Caco-2 (cell line): ENCODE measurements at regions not wholly inside any gene's neighbourhood (a gene's known extent, or its start where the extent isn't known, plus 50 kb on each side); places are given as distances from the start of the nearest gene placed in this dataset.

ENCODE experiments used
- BruUV-seq: library from RNA; stranded (reverse); fragments of 400-500 nt; replicated peaks from 2 replicates; lab custom pipeline; 2021; lab: Mats Ljungman, UMichigan
- CTCF ChIA-PET: fragments of 300-600 bp; sonication (Branson Sonifier 250); formaldehyde crosslinking; loops from one replicate; lab custom pipeline; 2022; ENCODE audit warnings: antibody characterized with exemption; lab: Charles Lee
- POLR2A ChIA-PET: fragments of 300-600 bp; sonication (Branson Sonifier 250); formaldehyde crosslinking; loops from one replicate; lab custom pipeline; 2022; ENCODE audit warnings: antibody characterized with exemption; lab: Charles Lee
- DNase-seq, 2 experiments: peaks; one replicate each; pipeline versions ENCODE4 v3.0.0 to v3.0.0-alpha.2; 2020 to 2022
- H3K27me3 ChIP-seq: replicated peaks from 2 replicates; pipeline ENCODE4 v1.6.0; 2011; ENCODE audit warnings: low read length; ENCODE audit not compliant: control insufficient read depth, insufficient read depth
- H3K36me3 ChIP-seq: 2 replicates; pipeline ENCODE4 v1.5.1; 2011; ENCODE audit warnings: low read length; ENCODE audit not compliant: control insufficient read depth, insufficient read depth
- H3K4me1 ChIP-seq: fragments of 250-450 bp; sonication (Bioruptor Pico); 2 replicates; pipeline ENCODE4 v1.5.1; 2020; ENCODE audit warnings: mild to moderate bottlenecking
- H3K4me3 ChIP-seq: 2 replicates; pipeline ENCODE4 v1.5.1; 2011; ENCODE audit warnings: low read depth, mild to moderate bottlenecking, control low read depth, low read length
- H3K9me3 ChIP-seq: fragments of 250-450 bp; sonication (Bioruptor Pico); 2 replicates; pipeline ENCODE4 v1.5.1; 2020; ENCODE audit warnings: mild to moderate bottlenecking, moderate library complexity
- H3K27ac Mint-ChIP-seq: one replicate; pipeline ENCODE4 v1.8.0; 2022; ENCODE audit warnings: mixed read lengths; ENCODE audit not compliant: unreplicated experiment
- H3K27me3 Mint-ChIP-seq: one replicate; pipeline ENCODE4 v1.8.0; 2022; ENCODE audit warnings: mixed read lengths; ENCODE audit not compliant: insufficient read depth, unreplicated experiment
- H3K36me3 Mint-ChIP-seq: one replicate; pipeline ENCODE4 v1.8.0; 2022; ENCODE audit warnings: mild to moderate bottlenecking, mixed read lengths; ENCODE audit not compliant: insufficient read depth, unreplicated experiment
- H3K4me1 Mint-ChIP-seq: one replicate; pipeline ENCODE4 v1.8.0; 2022; ENCODE audit warnings: low read depth, mixed read lengths; ENCODE audit not compliant: unreplicated experiment
- H3K4me3 Mint-ChIP-seq: one replicate; pipeline ENCODE4 v1.8.0; 2022; ENCODE audit warnings: mild to moderate bottlenecking, moderate library complexity, mixed read lengths; ENCODE audit not compliant: unreplicated experiment
- H3K9me3 Mint-ChIP-seq: one replicate; pipeline ENCODE4 v1.8.0; 2022; ENCODE audit warnings: mixed read lengths; ENCODE audit not compliant: unreplicated experiment
- intact Hi-C: fragments of 100-400 bp; cut with micrococcal nuclease; formaldehyde crosslinking; loops from one replicate; pipeline ENCODE4 v1.10.0; 2022; ENCODE audit not compliant: unreplicated experiment
- TF ChIP-seq, protein P1 (sequence below), 2 experiments: fragments of 200-600 bp in 1 of 2; IDR thresholded peaks; 1 replicate in 1 of 2; 2 replicates in 1 of 2; pipeline versions ENCODE4 v1.5.1 to v1.8.0; 2011 to 2022; ENCODE audit warnings: antibody characterized with exemption in 1 of 2, control low read depth in 1 of 2, inconsistent platforms in 1 of 2, low read depth in 1 of 2, low read length in 1 of 2, mild to moderate bottlenecking in 1 of 2, moderate library complexity in 1 of 2; ENCODE audit not compliant: insufficient read depth in 1 of 2, severe bottlenecking in 1 of 2, unreplicated experiment in 1 of 2

DNA sequence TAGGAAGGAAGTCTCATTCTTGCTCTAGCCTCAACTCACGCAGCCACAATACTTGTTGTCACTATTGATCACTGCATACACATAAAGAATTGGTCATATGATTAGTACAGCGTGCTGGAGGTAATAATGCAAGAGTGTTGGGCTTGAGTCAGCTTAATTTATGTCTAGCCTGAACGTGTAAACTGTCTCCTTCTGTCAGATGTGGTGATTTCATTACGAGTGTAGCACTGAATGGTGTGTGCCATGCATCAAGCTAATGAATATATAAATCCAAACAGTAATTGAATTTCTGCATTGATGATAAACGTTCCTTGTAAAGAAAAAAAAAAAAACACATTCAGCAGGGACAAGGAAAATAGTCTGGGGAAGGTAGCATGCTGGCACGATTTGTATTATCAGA, 396.2 kb upstream of the RAG2 start:
- Histone ChIP-seq H3K4me1 (no peaks in the 10 kb centered on the region), H3K9me3 (no peaks in the 10 kb centered on the region), H3K36me3 (no peaks in the 10 kb centered on the region), H3K4me3 (no peak overlapping the region), H3K27me3 (no peaks in the 10 kb centered on the region)
- intact Hi-C loops = no loop called here
- TF ChIP-seq, protein P1, sequence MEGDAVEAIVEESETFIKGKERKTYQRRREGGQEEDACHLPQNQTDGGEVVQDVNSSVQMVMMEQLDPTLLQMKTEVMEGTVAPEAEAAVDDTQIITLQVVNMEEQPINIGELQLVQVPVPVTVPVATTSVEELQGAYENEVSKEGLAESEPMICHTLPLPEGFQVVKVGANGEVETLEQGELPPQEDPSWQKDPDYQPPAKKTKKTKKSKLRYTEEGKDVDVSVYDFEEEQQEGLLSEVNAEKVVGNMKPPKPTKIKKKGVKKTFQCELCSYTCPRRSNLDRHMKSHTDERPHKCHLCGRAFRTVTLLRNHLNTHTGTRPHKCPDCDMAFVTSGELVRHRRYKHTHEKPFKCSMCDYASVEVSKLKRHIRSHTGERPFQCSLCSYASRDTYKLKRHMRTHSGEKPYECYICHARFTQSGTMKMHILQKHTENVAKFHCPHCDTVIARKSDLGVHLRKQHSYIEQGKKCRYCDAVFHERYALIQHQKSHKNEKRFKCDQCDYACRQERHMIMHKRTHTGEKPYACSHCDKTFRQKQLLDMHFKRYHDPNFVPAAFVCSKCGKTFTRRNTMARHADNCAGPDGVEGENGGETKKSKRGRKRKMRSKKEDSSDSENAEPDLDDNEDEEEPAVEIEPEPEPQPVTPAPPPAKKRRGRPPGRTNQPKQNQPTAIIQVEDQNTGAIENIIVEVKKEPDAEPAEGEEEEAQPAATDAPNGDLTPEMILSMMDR (IDR thresholded peaks at IDR 0.05; ENCODE audit: insufficient read depth in 1 of 2, low read depth in 1 of 2, low read length in 1 of 2, severe bottlenecking in 1 of 2, unreplicated experiment in 1 of 2) = no peak
- ChIA-PET CTCF (no interaction called here), POLR2A (no interaction called here)
- no peaks in the 10 kb centered on the region for H3K36me3 Mint-ChIP-seq
- no peak overlapping the region for H3K27ac Mint-ChIP-seq
- no peaks in the 10 kb centered on the region for H3K4me1 Mint-ChIP-seq
- peaks cover 8% of the 10 kb centered on the region for H3K27me3 Mint-ChIP-seq
- BruUV-seq = no TSS peak
- DNase-seq = no peak
- no peak overlapping the region for H3K4me3 Mint-ChIP-seq
- no peaks in the 10 kb centered on the region for H3K9me3 Mint-ChIP-seq

DNA sequence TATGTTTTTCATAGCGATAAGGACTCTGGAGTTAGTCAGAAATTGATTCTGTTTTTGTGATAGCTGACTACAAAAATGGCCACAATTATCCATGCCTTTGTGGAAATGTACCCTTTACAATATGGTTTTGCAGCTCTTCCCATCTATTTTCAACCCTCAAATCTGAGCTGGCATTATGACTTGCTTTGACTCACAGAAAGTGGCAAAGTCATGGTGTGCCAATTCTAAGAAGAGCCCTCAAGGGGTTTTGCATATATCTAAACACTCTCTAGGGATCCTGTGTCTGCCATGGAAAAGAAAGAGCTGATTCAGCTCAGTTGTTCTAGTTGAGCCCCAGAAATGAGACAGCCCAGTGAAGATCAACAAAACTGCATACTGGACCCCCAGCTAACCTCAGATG, 390.5 kb upstream of the RAG2 start:
- no TSS peak for BruUV-seq
- H3K27me3 Mint-ChIP-seq = peaks cover 5% of the 10 kb centered on the region
- intact Hi-C loops = no loop called here
- CTCF ChIA-PET = no interaction called here
- H3K9me3 Mint-ChIP-seq = peaks cover 18% of the 10 kb centered on the region
- Histone ChIP-seq H3K36me3 (no peaks in the 10 kb centered on the region), H3K4me1 (no peaks in the 10 kb centered on the region), H3K4me3 (no peak overlapping the region), H3K9me3 (no peaks in the 10 kb centered on the region), H3K27me3 (no peaks in the 10 kb centered on the region)
- DNase-seq = no peak
- H3K4me3 Mint-ChIP-seq = no peak overlapping the region
- no peaks in the 10 kb centered on the region for H3K4me1 Mint-ChIP-seq
- no peaks in the 10 kb centered on the region for H3K36me3 Mint-ChIP-seq
- POLR2A ChIA-PET = no interaction called here
- TF ChIP-seq, protein P1 (IDR thresholded peaks at IDR 0.05; ENCODE audit: insufficient read depth in 1 of 2, low read depth in 1 of 2, low read length in 1 of 2, severe bottlenecking in 1 of 2, unreplicated experiment in 1 of 2) = no peak
- H3K27ac Mint-ChIP-seq = no peak overlapping the region

DNA sequence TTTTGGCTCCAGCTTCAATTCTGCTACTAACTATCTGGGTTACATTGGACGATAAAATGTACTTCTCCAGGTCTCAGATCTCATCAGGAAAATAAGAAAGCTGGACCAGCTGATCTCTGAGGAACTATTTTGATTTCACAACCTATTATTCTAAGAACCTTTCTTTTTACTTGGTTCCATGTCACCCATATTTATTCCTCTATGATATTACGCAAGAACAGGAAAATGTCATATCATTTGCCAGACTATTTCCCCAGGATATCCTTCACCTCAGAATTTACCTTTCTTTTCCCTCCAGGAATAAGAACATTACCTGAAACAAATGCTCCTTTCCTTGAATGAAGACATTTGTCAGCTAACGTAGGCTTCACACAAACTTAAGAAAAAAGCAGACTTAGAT, 387.5 kb upstream of the RAG2 start:
- Mint-ChIP-seq H3K4me1 (no peaks in the 10 kb centered on the region), H3K27me3 (peaks cover 5% of the 10 kb centered on the region), H3K9me3 (peaks cover 23% of the 10 kb centered on the region), H3K27ac (no peak overlapping the region), H3K36me3 (no peaks in the 10 kb centered on the region), H3K4me3 (no peak overlapping the region)
- Histone ChIP-seq H3K36me3 (no peaks in the 10 kb centered on the region), H3K9me3 (no peaks in the 10 kb centered on the region), H3K4me3 (no peak overlapping the region), H3K27me3 (no peaks in the 10 kb centered on the region), H3K4me1 (no peaks in the 10 kb centered on the region)
- TF ChIP-seq, protein P1 (IDR thresholded peaks at IDR 0.05; ENCODE audit: insufficient read depth in 1 of 2, low read depth in 1 of 2, low read length in 1 of 2, severe bottlenecking in 1 of 2, unreplicated experiment in 1 of 2) = no peak
- ChIA-PET CTCF (no interaction called here), POLR2A (no interaction called here)
- intact Hi-C loops = no loop called here
- no TSS peak for BruUV-seq
- no peak for DNase-seq
